ENCODE measurements at regions not wholly inside any gene's neighbourhood (a gene's known extent, or its start where the extent isn't known, plus 50 kb on each side); places are given as distances from the start of the nearest gene placed in this dataset.

DNA sequence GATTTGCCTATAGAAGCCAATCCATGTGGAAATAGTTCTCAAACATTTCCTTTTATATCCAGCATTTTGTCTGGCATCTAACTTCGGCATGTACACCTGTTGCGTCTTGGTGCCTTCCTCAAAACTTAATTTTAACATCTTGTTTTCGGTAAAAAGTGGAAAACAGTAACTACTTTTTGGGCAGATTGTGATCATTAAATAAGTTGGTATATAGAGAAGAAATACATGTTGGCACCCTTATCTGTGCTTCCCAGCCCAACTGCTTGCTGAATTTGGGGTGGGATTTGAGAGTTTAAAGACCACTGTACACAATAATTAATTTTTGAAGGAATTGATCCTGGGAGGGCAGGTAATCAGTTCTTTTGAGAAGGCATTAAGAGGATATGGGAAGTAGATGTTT, 566.8 kb downstream of the PDCD6IP start:
- no peak for TF ChIP-seq NFE2L1 (CRISPR knock-in tag; IDR thresholded peaks at IDR 0.05)
- TF ChIP-seq TP53 (CRISPR knock-in tag; IDR thresholded peaks at IDR 0.05): no peak
- no peak for TF ChIP-seq JUN (CRISPR knock-in tag; IDR thresholded peaks at IDR 0.05)
- TF ChIP-seq CBFB (CRISPR knock-in tag; IDR thresholded peaks at IDR 0.05; ENCODE audit: low read depth): no peak
- TF ChIP-seq, protein P1, sequence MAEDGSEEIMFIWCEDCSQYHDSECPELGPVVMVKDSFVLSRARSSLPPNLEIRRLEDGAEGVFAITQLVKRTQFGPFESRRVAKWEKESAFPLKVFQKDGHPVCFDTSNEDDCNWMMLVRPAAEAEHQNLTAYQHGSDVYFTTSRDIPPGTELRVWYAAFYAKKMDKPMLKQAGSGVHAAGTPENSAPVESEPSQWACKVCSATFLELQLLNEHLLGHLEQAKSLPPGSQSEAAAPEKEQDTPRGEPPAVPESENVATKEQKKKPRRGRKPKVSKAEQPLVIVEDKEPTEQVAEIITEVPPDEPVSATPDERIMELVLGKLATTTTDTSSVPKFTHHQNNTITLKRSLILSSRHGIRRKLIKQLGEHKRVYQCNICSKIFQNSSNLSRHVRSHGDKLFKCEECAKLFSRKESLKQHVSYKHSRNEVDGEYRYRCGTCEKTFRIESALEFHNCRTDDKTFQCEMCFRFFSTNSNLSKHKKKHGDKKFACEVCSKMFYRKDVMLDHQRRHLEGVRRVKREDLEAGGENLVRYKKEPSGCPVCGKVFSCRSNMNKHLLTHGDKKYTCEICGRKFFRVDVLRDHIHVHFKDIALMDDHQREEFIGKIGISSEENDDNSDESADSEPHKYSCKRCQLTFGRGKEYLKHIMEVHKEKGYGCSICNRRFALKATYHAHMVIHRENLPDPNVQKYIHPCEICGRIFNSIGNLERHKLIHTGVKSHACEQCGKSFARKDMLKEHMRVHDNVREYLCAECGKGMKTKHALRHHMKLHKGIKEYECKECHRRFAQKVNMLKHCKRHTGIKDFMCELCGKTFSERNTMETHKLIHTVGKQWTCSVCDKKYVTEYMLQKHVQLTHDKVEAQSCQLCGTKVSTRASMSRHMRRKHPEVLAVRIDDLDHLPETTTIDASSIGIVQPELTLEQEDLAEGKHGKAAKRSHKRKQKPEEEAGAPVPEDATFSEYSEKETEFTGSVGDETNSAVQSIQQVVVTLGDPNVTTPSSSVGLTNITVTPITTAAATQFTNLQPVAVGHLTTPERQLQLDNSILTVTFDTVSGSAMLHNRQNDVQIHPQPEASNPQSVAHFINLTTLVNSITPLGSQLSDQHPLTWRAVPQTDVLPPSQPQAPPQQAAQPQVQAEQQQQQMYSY (CRISPR knock-in tag; IDR thresholded peaks at IDR 0.05): no peak
- TF ChIP-seq, protein P2, sequence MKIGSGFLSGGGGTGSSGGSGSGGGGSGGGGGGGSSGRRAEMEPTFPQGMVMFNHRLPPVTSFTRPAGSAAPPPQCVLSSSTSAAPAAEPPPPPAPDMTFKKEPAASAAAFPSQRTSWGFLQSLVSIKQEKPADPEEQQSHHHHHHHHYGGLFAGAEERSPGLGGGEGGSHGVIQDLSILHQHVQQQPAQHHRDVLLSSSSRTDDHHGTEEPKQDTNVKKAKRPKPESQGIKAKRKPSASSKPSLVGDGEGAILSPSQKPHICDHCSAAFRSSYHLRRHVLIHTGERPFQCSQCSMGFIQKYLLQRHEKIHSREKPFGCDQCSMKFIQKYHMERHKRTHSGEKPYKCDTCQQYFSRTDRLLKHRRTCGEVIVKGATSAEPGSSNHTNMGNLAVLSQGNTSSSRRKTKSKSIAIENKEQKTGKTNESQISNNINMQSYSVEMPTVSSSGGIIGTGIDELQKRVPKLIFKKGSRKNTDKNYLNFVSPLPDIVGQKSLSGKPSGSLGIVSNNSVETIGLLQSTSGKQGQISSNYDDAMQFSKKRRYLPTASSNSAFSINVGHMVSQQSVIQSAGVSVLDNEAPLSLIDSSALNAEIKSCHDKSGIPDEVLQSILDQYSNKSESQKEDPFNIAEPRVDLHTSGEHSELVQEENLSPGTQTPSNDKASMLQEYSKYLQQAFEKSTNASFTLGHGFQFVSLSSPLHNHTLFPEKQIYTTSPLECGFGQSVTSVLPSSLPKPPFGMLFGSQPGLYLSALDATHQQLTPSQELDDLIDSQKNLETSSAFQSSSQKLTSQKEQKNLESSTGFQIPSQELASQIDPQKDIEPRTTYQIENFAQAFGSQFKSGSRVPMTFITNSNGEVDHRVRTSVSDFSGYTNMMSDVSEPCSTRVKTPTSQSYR (CRISPR knock-in tag; IDR thresholded peaks at IDR 0.05): no peak
- TF ChIP-seq, protein P3, sequence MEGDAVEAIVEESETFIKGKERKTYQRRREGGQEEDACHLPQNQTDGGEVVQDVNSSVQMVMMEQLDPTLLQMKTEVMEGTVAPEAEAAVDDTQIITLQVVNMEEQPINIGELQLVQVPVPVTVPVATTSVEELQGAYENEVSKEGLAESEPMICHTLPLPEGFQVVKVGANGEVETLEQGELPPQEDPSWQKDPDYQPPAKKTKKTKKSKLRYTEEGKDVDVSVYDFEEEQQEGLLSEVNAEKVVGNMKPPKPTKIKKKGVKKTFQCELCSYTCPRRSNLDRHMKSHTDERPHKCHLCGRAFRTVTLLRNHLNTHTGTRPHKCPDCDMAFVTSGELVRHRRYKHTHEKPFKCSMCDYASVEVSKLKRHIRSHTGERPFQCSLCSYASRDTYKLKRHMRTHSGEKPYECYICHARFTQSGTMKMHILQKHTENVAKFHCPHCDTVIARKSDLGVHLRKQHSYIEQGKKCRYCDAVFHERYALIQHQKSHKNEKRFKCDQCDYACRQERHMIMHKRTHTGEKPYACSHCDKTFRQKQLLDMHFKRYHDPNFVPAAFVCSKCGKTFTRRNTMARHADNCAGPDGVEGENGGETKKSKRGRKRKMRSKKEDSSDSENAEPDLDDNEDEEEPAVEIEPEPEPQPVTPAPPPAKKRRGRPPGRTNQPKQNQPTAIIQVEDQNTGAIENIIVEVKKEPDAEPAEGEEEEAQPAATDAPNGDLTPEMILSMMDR (IDR thresholded peaks at IDR 0.05): no peak
- TF ChIP-seq, protein P4, sequence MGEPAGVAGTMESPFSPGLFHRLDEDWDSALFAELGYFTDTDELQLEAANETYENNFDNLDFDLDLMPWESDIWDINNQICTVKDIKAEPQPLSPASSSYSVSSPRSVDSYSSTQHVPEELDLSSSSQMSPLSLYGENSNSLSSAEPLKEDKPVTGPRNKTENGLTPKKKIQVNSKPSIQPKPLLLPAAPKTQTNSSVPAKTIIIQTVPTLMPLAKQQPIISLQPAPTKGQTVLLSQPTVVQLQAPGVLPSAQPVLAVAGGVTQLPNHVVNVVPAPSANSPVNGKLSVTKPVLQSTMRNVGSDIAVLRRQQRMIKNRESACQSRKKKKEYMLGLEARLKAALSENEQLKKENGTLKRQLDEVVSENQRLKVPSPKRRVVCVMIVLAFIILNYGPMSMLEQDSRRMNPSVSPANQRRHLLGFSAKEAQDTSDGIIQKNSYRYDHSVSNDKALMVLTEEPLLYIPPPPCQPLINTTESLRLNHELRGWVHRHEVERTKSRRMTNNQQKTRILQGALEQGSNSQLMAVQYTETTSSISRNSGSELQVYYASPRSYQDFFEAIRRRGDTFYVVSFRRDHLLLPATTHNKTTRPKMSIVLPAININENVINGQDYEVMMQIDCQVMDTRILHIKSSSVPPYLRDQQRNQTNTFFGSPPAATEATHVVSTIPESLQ (CRISPR knock-in tag; IDR thresholded peaks at IDR 0.05): no peak
- TF ChIP-seq ETV6 (CRISPR knock-in tag; IDR thresholded peaks at IDR 0.05): no peak

All from WTC11 (cell line).